Astrocyte (in vitro differentiated cells and primary cell): ENCODE measurements at regions not wholly inside any gene's neighbourhood (a gene's known extent, or its start where the extent isn't known, plus 50 kb on each side); places are given as distances from the start of the nearest gene placed in this dataset.

Source experiments
- DNase-seq: peaks from one replicate; pipeline ENCODE4 v3.0.0-alpha.2; 2010; ENCODE audit warnings: low read depth
- FAIRE-seq: peaks from 2 replicates; lab custom pipeline; 2011; peaks lifted over from hg19 to GRCh38; lab: Jason Lieb, UNC
- H2AFZ ChIP-seq: 2 replicates; pipeline ENCODE4 v1.6.0; 2012; ENCODE audit warnings: low read depth, low read length, inconsistent platforms
- H3K27ac ChIP-seq: 2 replicates; pipeline ENCODE4 v1.5.1; 2011; ENCODE audit warnings: low read depth, low read length, inconsistent platforms
- H3K27me3 ChIP-seq: 2 replicates; pipeline ENCODE4 v1.6.0; 2011; ENCODE audit warnings: low read length, inconsistent platforms; ENCODE audit not compliant: insufficient read depth
- H3K36me3 ChIP-seq: 2 replicates; pipeline ENCODE4 v1.5.1; 2011; ENCODE audit warnings: low read length, inconsistent platforms; ENCODE audit not compliant: insufficient read depth
- H3K4me1 ChIP-seq: 2 replicates; pipeline ENCODE4 v1.5.1; 2011; ENCODE audit warnings: low read length, inconsistent platforms; ENCODE audit not compliant: insufficient read depth
- H3K4me2 ChIP-seq: 2 replicates; pipeline ENCODE4 v1.6.0; 2012; ENCODE audit warnings: low read length, inconsistent platforms
- H3K4me3 ChIP-seq: 2 replicates; pipeline ENCODE4 v1.5.1; 2011; ENCODE audit warnings: low read depth, mild to moderate bottlenecking, low read length, inconsistent platforms; ENCODE audit not compliant: insufficient read depth
- H3K79me2 ChIP-seq: 2 replicates; pipeline ENCODE4 v1.6.0; 2012; ENCODE audit warnings: mild to moderate bottlenecking, low read length, inconsistent platforms; ENCODE audit not compliant: insufficient read depth
- H3K9ac ChIP-seq: 2 replicates; pipeline ENCODE4 v1.6.0; 2012; ENCODE audit warnings: mild to moderate bottlenecking, low read length, inconsistent platforms
- H3K9me3 ChIP-seq: 2 replicates; pipeline ENCODE4 v1.5.1; 2012; ENCODE audit warnings: low read depth, mild to moderate bottlenecking, low read length, inconsistent platforms; ENCODE audit not compliant: insufficient read depth
- H4K20me1 ChIP-seq: 2 replicates; pipeline ENCODE4 v1.6.0; 2012; ENCODE audit warnings: low read length, inconsistent platforms; ENCODE audit not compliant: insufficient read depth
- H3K27ac Mint-ChIP-seq: one replicate; pipeline ENCODE4 v1.8.0; 2021; ENCODE audit warnings: mild to moderate bottlenecking, mixed read lengths; ENCODE audit not compliant: unreplicated experiment
- H3K27me3 Mint-ChIP-seq: one replicate; pipeline ENCODE4 v1.8.0; 2021; ENCODE audit warnings: low read depth, mixed read lengths; ENCODE audit not compliant: unreplicated experiment
- H3K36me3 Mint-ChIP-seq: one replicate; pipeline ENCODE4 v1.8.0; 2021; ENCODE audit warnings: low read depth, mixed read lengths; ENCODE audit not compliant: unreplicated experiment
- H3K4me1 Mint-ChIP-seq: one replicate; pipeline ENCODE4 v1.8.0; 2021; ENCODE audit warnings: low read depth, mixed read lengths; ENCODE audit not compliant: unreplicated experiment
- H3K4me3 Mint-ChIP-seq: one replicate; pipeline ENCODE4 v1.8.0; 2021; ENCODE audit warnings: mild to moderate bottlenecking, moderate library complexity, mixed read lengths; ENCODE audit not compliant: unreplicated experiment
- H3K9me3 Mint-ChIP-seq: one replicate; pipeline ENCODE4 v1.8.0; 2021; ENCODE audit warnings: mild to moderate bottlenecking, mixed read lengths; ENCODE audit not compliant: unreplicated experiment
- CTCF ChIP-seq: IDR thresholded peaks from 2 replicates; pipeline ENCODE4 v1.5.1; 2011; ENCODE audit warnings: low read depth, mild to moderate bottlenecking, inconsistent platforms, low read length, moderate library complexity; ENCODE audit not compliant: insufficient read depth
- EZH2 ChIP-seq: IDR thresholded peaks from 2 replicates; pipeline ENCODE4 v1.6.1; 2012; ENCODE audit warnings: mild to moderate bottlenecking, low read length, inconsistent platforms; ENCODE audit not compliant: insufficient read depth

GRCh38 chr2:60249879-60250278, 303.6 kb downstream of the BCL11A start:
- Mint-ChIP-seq H3K36me3 (no peaks in the 10 kb centered on the region), H3K9me3 (no peaks in the 10 kb centered on the region), H3K4me1 (no peaks in the 10 kb centered on the region), H3K27ac (no peak overlapping the region), H3K4me3 (no peak overlapping the region), H3K27me3 (no peaks in the 10 kb centered on the region)
- Histone ChIP-seq H3K9ac (no peak overlapping the region), H2AFZ (no peak overlapping the region), H3K27me3 (no peaks in the 10 kb centered on the region), H4K20me1 (no peaks in the 10 kb centered on the region), H3K4me1 (no peaks in the 10 kb centered on the region), H3K4me2 (no peak overlapping the region), H3K79me2 (no peaks in the 10 kb centered on the region), H3K9me3 (no peaks in the 10 kb centered on the region), H3K36me3 (no peaks in the 10 kb centered on the region), H3K4me3 (no peak overlapping the region), H3K27ac (no peak overlapping the region)
- no peak for TF ChIP-seq EZH2
- no peak for TF ChIP-seq CTCF
- FAIRE-seq (no peak), DNase-seq (no peak)

GRCh38 chr2:60247471-60247870, 306.0 kb downstream of the BCL11A start:
- Histone ChIP-seq H3K79me2 (no peaks in the 10 kb centered on the region), H3K36me3 (no peaks in the 10 kb centered on the region), H3K4me2 (no peak overlapping the region), H3K4me1 (no peaks in the 10 kb centered on the region), H3K27ac (no peak overlapping the region), H4K20me1 (no peaks in the 10 kb centered on the region), H3K27me3 (no peaks in the 10 kb centered on the region), H3K9me3 (no peaks in the 10 kb centered on the region), H3K4me3 (no peak overlapping the region), H3K9ac (no peak overlapping the region), H2AFZ (no peak overlapping the region)
- FAIRE-seq (no peak), DNase-seq (no peak)
- no peaks in the 10 kb centered on the region for H3K27me3 Mint-ChIP-seq
- H3K36me3 Mint-ChIP-seq, result no peaks in the 10 kb centered on the region
- no peak overlapping the region for H3K27ac Mint-ChIP-seq
- H3K9me3 Mint-ChIP-seq, result peaks cover 3% of the 10 kb centered on the region
- no peak overlapping the region for H3K4me3 Mint-ChIP-seq
- no peaks in the 10 kb centered on the region for H3K4me1 Mint-ChIP-seq
- no peak for TF ChIP-seq CTCF
- TF ChIP-seq EZH2, result no peak

GRCh38 chr2:60246583-60246982, 306.9 kb downstream of the BCL11A start:
- H3K4me1 ChIP-seq, result no peaks in the 10 kb centered on the region
- H3K27ac ChIP-seq, result no peak overlapping the region
- H3K4me3 ChIP-seq, result no peak overlapping the region
- no peaks in the 10 kb centered on the region for H3K9me3 ChIP-seq
- no peak for FAIRE-seq
- no peak overlapping the region for H3K4me3 Mint-ChIP-seq
- no peak overlapping the region for H3K9ac ChIP-seq
- H3K79me2 ChIP-seq, result no peaks in the 10 kb centered on the region
- no peaks in the 10 kb centered on the region for H4K20me1 ChIP-seq
- H3K27me3 Mint-ChIP-seq, result no peaks in the 10 kb centered on the region
- H3K27ac Mint-ChIP-seq, result no peak overlapping the region
- H3K36me3 ChIP-seq, result no peaks in the 10 kb centered on the region
- no peak overlapping the region for H3K4me2 ChIP-seq
- H3K9me3 Mint-ChIP-seq, result peaks cover 3% of the 10 kb centered on the region
- H2AFZ ChIP-seq, result no peak overlapping the region
- DNase-seq, result no peak
- H3K36me3 Mint-ChIP-seq, result no peaks in the 10 kb centered on the region
- no peaks in the 10 kb centered on the region for H3K4me1 Mint-ChIP-seq
- TF ChIP-seq CTCF (no peak), EZH2 (no peak)
- no peaks in the 10 kb centered on the region for H3K27me3 ChIP-seq
